ENCODE measurements at regions not wholly inside any gene's neighbourhood (a gene's known extent, or its start where the extent isn't known, plus 50 kb on each side); places are given as distances from the start of the nearest gene placed in this dataset.

- H3K4me3 ChIP-seq (replicated peaks in 1 of 2; ENCODE audit: low read depth in 2 of 2, low read length in 2 of 2), result no peak overlapping the region
- no peak for DNase-seq (ENCODE audit: low read depth in 2 of 2)
- no peak for TF ChIP-seq CTCF (IDR thresholded peaks at IDR 0.05; ENCODE audit: low read depth, low read length)
Measured at GRCh38 chr6:100962466-100962865, 81.3 kb upstream of the ASCC3 start.

- no peak for DNase-seq (ENCODE audit: low read depth in 2 of 2)
- no peak overlapping the region for H3K4me3 ChIP-seq (replicated peaks in 1 of 2; ENCODE audit: low read depth in 2 of 2, low read length in 2 of 2)
- no peak for TF ChIP-seq CTCF (IDR thresholded peaks at IDR 0.05; ENCODE audit: low read depth, low read length)
Measured at GRCh38 chr6:100965067-100965466, 83.9 kb upstream of the ASCC3 start.

DNA sequence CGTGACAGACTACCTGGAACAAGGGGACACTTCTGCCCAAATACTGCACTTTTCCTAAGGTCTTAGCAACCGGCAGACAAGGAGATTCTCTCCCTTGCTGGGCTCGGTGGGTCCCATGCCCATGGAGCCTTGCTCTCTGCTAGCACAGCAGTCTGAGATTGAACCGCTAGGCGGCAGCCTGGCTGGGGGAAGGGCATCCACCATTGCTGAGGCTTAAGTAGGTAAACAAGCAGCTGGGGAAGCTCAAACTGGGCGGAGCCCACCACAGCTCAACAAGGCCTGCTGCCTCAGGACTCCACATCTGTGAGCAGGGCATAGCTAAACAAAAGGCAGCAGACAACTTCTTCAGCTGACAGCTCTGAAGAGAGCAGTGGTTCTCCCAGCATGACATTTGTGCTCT lies 87.8 kb upstream of the ASCC3 start:
- no peak for DNase-seq (ENCODE audit: low read depth in 2 of 2)
- no peak overlapping the region for H3K4me3 ChIP-seq (replicated peaks in 1 of 2; ENCODE audit: low read depth in 2 of 2, low read length in 2 of 2)
- no peak for TF ChIP-seq CTCF (IDR thresholded peaks at IDR 0.05; ENCODE audit: low read depth, low read length)

GRCh38 chr6:100979267-100979666 lies 98.1 kb upstream of the ASCC3 start:
- no peak for DNase-seq (ENCODE audit: low read depth in 2 of 2)
- H3K4me3 ChIP-seq (replicated peaks in 1 of 2; ENCODE audit: low read depth in 2 of 2, low read length in 2 of 2), result no peak overlapping the region
- no peak for TF ChIP-seq CTCF (IDR thresholded peaks at IDR 0.05; ENCODE audit: low read depth, low read length)

DNA sequence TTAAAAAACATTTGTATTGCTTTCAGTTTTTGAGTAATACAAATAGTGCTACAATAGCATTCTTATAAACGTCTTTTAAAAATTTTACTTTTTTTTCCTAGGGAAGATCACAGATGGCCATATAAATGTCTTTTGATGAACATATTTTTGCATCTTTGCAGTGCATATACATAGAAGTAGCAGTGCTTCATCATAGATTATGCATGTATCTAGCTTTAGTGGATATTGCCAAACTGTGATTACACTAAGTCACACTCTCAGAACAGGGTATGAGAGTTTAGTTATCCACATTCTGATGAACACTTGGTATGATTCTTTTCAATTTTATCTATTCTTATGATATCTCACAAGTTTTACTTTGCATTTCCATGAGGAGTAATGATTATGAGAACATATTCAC lies 99.8 kb upstream of the ASCC3 start:
- no peak overlapping the region for H3K4me3 ChIP-seq (replicated peaks in 1 of 2; ENCODE audit: low read depth in 2 of 2, low read length in 2 of 2)
- TF ChIP-seq CTCF (IDR thresholded peaks at IDR 0.05; ENCODE audit: low read depth, low read length), result no peak
- DNase-seq (ENCODE audit: low read depth in 2 of 2), result no peak

GRCh38 chr6:100986921-100987320 lies 105.8 kb upstream of the ASCC3 start:
- DNase-seq (ENCODE audit: low read depth in 2 of 2), result no peak
- TF ChIP-seq CTCF (IDR thresholded peaks at IDR 0.05; ENCODE audit: low read depth, low read length), result no peak
- H3K4me3 ChIP-seq (replicated peaks in 1 of 2; ENCODE audit: low read depth in 2 of 2, low read length in 2 of 2), result no peak overlapping the region

GRCh38 chr6:100987556-100987955 lies 106.4 kb upstream of the ASCC3 start:
- no peak overlapping the region for H3K4me3 ChIP-seq (replicated peaks in 1 of 2; ENCODE audit: low read depth in 2 of 2, low read length in 2 of 2)
- DNase-seq (ENCODE audit: low read depth in 2 of 2), result no peak
- no peak for TF ChIP-seq CTCF (IDR thresholded peaks at IDR 0.05; ENCODE audit: low read depth, low read length)
